Memory B cell (primary cell): ENCODE measurements at regions not wholly inside any gene's neighbourhood (a gene's known extent, or its start where the extent isn't known, plus 50 kb on each side); places are given as distances from the start of the nearest gene placed in this dataset.
"Not testable (repeated sequence)": the region's sequence is repeated elsewhere in the genome, so short reads cannot be mapped to it uniquely, and the experiment has no call there.

Experiments
- ATAC-seq: fragments of 150-1000 bp; cut with Tn5 transposase; 2 replicates; pipeline ENCODE4 v1.10.0; 2021; ENCODE audit warnings: low read depth, mild to moderate bottlenecking, moderate library complexity
- DNase-seq, 2 donors: peaks; one replicate each; pipeline ENCODE4 v3.0.0; 2022; ENCODE audit warnings: low spot score in 2 of 2
- H3K27ac Mint-ChIP-seq: one replicate; pipeline ENCODE4 v1.8.0; 2022; ENCODE audit warnings: mild to moderate bottlenecking, moderate library complexity, mixed read lengths
- H3K27me3 Mint-ChIP-seq: one replicate; pipeline ENCODE4 v1.8.0; 2022; ENCODE audit warnings: mixed read lengths
- H3K36me3 Mint-ChIP-seq: one replicate; pipeline ENCODE4 v1.8.0; 2022; ENCODE audit warnings: mild to moderate bottlenecking, mixed read lengths
- H3K4me1 Mint-ChIP-seq: one replicate; pipeline ENCODE4 v1.8.0; 2022; ENCODE audit warnings: mixed read lengths
- H3K4me3 Mint-ChIP-seq: one replicate; pipeline ENCODE4 v1.8.0; 2022; ENCODE audit warnings: mild to moderate bottlenecking, moderate library complexity, mixed read lengths
- H3K9me3 Mint-ChIP-seq: one replicate; pipeline ENCODE4 v1.8.0; 2022; ENCODE audit warnings: mixed read lengths

DNA sequence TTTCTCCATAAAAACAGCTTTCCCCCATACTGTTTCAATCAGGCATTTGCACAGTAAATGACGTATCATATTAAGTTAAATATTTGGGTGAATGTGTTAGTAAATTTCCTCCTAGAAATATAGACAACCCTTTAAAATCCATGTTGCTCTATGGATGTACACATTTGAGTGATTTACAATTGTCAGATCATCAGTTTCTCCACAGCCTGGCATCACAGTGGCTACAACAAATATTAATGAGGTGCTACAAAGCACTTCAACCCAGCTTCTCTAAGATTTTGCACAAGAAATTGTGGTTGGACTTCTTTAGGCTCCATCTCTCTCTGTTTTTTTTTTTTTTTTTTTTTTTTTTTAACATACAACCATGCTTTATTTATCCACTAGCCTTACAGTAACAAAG is 584.4 kb upstream of the AMELY start:
- H3K36me3 Mint-ChIP-seq, result no peaks in the 10 kb centered on the region
- peaks cover 3% of the 10 kb centered on the region for H3K9me3 Mint-ChIP-seq
- H3K4me1 Mint-ChIP-seq, result no peaks in the 10 kb centered on the region
- ATAC-seq, result no peak
- peaks cover 1% of the 10 kb centered on the region for H3K27me3 Mint-ChIP-seq
- DNase-seq, result no peak
- H3K27ac Mint-ChIP-seq, result no peak overlapping the region
- H3K4me3 Mint-ChIP-seq, result no peak overlapping the region

DNA sequence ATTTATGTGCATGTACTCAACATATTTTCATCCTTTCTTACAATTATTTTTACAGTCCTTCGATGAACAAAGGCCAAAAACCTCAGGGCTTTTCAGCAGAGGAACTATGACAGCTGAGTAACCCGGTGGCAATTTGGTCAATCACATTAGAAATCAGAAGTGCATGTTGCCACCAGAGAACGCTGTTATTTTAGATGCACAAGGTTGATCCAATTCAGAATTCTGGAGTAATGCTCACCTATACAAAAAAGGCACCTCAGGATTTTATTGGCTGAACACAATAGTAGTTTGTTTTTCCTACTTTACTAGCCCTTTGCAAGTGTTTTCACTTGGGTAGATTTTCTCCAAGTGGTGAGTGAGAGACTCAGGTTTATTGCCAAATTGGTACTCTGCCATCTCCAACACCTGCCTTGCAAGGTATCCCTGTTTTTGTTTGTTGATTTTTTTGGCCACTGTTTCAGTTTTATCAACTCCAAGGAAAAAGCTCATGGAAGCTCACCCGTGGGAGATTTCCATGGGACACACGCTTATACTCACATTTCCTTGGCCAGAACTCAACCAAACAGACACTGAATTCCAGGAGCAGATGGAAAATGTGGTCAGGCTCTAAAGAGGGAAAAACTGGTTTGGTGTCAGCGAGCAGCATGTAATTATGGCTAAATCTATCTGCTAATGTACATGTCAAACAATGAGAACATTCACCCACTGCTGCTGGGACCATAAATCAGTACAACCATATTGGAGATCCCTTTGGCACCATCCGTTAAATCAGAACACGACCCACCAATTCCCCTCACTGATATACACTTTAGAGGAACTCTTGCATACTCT is 573.1 kb upstream of the AMELY start:
- H3K27ac Mint-ChIP-seq, ATAC-seq: not testable (repeated sequence)

DNA sequence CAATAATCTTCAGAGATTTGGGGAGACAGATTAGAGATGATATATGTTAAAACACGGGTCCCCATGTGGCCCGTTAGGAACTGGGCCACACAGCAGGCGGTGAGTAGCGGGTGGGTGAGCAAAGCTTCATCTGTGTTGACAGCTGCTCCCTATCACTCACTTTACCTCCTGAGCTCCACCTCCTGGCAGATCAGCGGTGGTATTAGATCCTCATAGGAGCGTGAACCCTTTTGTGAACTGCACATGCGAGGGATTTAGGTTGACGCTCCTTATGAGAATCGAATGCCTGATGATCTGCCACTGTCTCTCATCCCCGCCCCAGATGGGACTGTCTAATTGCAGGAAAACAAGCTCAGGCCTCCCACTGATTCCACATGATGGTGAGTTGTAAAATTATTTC is 560.4 kb upstream of the AMELY start:
- no peaks in the 10 kb centered on the region for H3K27me3 Mint-ChIP-seq
- H3K4me1 Mint-ChIP-seq, result no peaks in the 10 kb centered on the region
- no peak overlapping the region for H3K4me3 Mint-ChIP-seq
- peaks cover 2% of the 10 kb centered on the region for H3K36me3 Mint-ChIP-seq
- DNase-seq (no peak), ATAC-seq (no peak)
- peaks cover 6% of the 10 kb centered on the region for H3K9me3 Mint-ChIP-seq
- H3K27ac Mint-ChIP-seq, result no peak overlapping the region

More for the DNA sequence above, 573.1 kb upstream of the AMELY start:
- H3K4me3 Mint-ChIP-seq, H3K4me1 Mint-ChIP-seq, H3K27me3 Mint-ChIP-seq, H3K9me3 Mint-ChIP-seq, DNase-seq, H3K36me3 Mint-ChIP-seq: not testable (repeated sequence)

DNA sequence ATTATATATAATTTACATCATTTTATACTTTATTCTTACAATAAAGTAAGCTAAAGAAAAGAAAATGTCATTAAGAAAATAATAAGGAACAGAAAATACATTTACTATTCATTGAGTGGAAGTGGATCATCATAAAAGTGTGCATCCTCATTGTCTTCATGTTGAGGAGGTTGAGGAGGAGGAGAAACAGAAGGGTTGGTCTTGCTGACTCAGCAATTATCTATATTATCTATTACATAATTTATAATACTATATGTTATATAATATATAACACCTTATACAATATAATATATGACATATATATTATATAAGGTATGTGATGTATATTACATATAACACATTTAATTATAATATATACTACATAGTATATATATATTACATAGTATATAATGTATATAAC is 558.5 kb upstream of the AMELY start:
- H3K36me3 Mint-ChIP-seq, result no peaks in the 10 kb centered on the region
- H3K9me3 Mint-ChIP-seq, result peaks cover 3% of the 10 kb centered on the region
- no peak for ATAC-seq
- H3K27me3 Mint-ChIP-seq, result peaks cover 4% of the 10 kb centered on the region
- H3K4me1 Mint-ChIP-seq, result no peaks in the 10 kb centered on the region
- no peak for DNase-seq
- no peak overlapping the region for H3K27ac Mint-ChIP-seq
- no peak overlapping the region for H3K4me3 Mint-ChIP-seq

DNA sequence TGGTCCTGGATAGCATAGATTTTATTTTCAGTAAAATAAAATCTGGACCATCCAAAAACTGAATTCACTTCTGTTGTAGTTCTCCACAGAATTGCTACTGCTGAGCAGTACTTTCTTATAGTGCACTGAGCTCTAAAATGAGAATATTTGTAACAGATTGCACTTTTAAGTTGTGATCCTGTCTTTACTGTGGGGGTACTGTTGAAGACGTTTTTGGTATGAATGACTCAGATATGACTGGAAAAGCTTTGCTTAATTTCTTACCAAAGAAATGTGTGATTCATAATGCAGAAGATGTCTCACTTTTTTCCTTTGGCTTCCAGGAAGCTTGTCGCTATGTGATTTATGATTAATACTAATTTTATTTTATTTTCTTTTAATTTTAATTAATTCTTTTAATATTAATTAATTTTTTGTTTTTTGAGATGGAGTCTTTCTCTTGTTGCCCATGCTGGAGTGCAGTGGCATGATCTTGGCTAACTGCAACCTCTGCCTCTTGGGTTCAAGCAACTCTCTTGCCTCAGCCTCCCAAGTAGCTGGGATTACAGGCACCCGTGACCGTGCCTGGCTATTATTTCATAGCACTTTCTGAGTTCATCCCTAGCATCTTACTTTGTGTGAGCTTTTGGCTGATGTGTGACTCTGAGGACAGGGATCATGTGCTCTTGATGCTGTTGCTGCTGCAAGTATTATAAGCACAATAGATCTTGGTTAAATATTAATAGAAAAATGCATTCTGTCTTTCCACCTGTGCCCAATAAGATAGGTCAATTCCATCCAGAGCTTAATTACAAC is 557.6 kb upstream of the AMELY start:
- no peak overlapping the region for H3K27ac Mint-ChIP-seq
- no peak for ATAC-seq

DNA sequence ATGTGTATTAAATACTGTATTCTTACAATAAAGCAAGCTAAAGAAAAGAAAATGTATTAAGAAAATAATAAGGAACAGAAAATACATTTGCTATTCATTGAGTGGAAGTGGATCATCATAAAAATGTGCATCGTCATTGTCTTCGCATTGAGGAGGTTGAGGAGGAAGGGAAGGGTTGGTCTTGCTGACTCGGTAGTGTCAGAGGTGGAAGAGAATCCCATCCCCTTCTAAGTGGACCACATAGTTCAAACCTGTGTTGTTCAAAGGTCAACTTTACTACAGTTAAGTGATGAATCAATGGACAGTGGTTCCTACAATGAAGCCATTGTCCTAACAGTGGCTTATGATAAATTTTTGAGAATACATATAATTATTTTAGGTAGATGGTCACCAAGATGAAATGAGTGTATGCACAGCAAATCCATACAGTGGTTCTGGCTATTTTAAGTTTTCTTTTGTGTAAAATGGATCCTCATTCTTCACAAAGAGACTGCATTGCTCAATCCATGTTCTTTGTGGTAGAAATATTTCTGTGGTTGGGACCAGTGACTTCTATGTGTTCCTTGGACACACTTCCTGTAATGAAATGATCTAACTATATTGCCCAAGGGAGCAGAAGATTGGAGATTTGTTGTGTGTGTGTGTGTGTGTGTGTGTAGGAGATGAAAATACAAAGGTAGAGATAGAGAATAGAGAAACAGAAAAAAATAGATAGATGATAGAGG is 556.4 kb upstream of the AMELY start:
- ATAC-seq (no peak), DNase-seq (no peak)
- peaks cover 1% of the 10 kb centered on the region for H3K9me3 Mint-ChIP-seq
- no peak overlapping the region for H3K27ac Mint-ChIP-seq
- no peaks in the 10 kb centered on the region for H3K36me3 Mint-ChIP-seq
- H3K4me1 Mint-ChIP-seq, result no peaks in the 10 kb centered on the region
- H3K27me3 Mint-ChIP-seq, result peaks cover 4% of the 10 kb centered on the region
- H3K4me3 Mint-ChIP-seq, result no peak overlapping the region

More for the DNA sequence above, 557.6 kb upstream of the AMELY start:
- Mint-ChIP-seq H3K27me3 (peaks cover 4% of the 10 kb centered on the region), H3K9me3 (peaks cover 1% of the 10 kb centered on the region), H3K4me3 (no peak overlapping the region), H3K36me3 (no peaks in the 10 kb centered on the region), H3K4me1 (no peaks in the 10 kb centered on the region)
- no peak for DNase-seq

DNA sequence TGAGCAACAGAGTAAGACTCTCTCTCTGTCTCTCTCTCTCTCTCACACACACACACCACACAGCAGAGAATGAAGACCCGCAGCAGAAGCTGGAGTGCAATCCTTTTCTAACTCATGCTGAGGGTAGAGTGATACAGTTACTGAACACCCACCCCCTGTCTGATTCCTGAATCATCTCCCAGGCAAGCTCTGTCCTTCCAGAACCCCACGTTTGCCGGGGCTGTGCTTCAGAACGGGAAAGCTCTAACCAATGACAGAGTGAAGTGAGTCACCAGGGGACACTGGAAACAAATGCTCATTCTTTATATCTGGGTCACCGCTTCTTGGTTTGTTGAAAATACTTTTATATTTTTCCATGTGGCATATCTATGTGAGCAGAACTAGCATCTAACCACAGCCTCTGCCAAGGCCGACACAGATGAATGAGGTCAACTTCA is 553.7 kb upstream of the AMELY start:
- DNase-seq (no peak), ATAC-seq (no peak)
- Mint-ChIP-seq H3K4me1 (no peaks in the 10 kb centered on the region), H3K36me3 (no peaks in the 10 kb centered on the region), H3K4me3 (no peak overlapping the region), H3K27ac (no peak overlapping the region), H3K27me3 (peaks cover 4% of the 10 kb centered on the region), H3K9me3 (peaks cover 1% of the 10 kb centered on the region)

DNA sequence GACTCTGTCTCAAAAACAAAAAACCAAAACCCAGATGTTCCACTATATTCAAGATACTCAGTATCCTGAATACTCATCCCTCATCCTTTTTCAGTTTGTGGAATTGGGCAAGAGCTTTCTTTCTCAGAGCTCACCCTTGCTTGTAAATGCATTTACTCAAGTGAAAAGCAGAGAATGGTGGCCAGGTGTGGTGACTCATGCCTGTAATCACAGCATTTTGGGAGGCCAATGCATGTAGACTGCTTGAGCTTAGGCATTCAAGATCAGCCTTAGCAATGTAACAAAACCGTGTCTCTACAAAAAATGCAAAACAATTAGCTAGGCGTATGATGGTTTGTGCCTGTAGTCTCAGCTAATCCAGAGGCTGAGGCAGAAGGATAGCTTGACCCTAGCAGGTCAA is 553.2 kb upstream of the AMELY start:
- Mint-ChIP-seq H3K27me3 (peaks cover 6% of the 10 kb centered on the region), H3K36me3 (peaks cover 2% of the 10 kb centered on the region), H3K27ac (no peak overlapping the region), H3K9me3 (peaks cover 3% of the 10 kb centered on the region), H3K4me3 (no peak overlapping the region), H3K4me1 (peaks cover 2% of the 10 kb centered on the region)
- DNase-seq (no peak), ATAC-seq (no peak)

DNA sequence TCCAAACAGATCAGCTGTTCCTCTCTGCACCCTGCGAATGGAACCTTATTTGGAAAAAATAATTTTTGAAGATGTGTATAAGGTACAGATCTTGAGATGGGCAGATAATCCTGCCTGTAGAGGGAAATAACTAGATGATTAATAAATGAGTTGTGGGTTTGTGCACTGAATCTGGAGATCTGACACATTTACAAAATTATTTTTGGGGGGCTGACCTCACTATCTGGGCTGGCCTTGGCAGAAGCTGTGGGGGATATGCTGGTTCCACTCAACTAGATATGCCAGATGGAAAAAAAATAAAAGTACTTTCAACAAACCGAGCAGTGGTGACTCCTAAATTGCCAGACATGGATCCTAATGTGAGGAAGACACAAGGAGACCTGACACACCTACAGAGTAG is 552.2 kb upstream of the AMELY start:
- no peak overlapping the region for H3K27ac Mint-ChIP-seq
- peaks cover 4% of the 10 kb centered on the region for H3K36me3 Mint-ChIP-seq
- H3K4me1 Mint-ChIP-seq, result peaks cover 3% of the 10 kb centered on the region
- peaks cover 10% of the 10 kb centered on the region for H3K27me3 Mint-ChIP-seq
- no peak overlapping the region for H3K4me3 Mint-ChIP-seq
- ATAC-seq, result no peak
- peaks cover 5% of the 10 kb centered on the region for H3K9me3 Mint-ChIP-seq
- no peak for DNase-seq

DNA sequence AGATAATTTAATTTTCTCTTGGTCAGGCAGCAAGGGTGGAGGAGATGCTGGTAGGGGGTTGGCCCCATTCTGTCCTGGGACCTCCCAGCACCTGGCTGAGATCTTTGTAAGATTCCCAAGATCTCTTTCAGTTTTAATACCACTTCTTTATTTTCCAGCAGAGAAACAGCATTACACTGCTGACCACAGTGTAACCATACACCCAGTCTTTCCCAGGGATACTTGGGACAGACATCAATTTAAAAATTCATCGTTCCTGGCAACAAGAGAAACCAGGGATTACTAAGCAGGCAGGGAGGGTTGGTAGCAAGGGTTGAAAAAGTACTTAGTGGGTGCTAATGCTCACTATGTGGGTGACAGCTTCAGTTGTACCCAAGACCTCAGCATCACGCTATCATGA is 551.6 kb upstream of the AMELY start:
- Mint-ChIP-seq H3K4me3 (no peak overlapping the region), H3K27me3 (peaks cover 10% of the 10 kb centered on the region), H3K27ac (no peak overlapping the region), H3K9me3 (peaks cover 4% of the 10 kb centered on the region), H3K36me3 (peaks cover 4% of the 10 kb centered on the region), H3K4me1 (peaks cover 3% of the 10 kb centered on the region)
- no peak for ATAC-seq
- no peak for DNase-seq

DNA sequence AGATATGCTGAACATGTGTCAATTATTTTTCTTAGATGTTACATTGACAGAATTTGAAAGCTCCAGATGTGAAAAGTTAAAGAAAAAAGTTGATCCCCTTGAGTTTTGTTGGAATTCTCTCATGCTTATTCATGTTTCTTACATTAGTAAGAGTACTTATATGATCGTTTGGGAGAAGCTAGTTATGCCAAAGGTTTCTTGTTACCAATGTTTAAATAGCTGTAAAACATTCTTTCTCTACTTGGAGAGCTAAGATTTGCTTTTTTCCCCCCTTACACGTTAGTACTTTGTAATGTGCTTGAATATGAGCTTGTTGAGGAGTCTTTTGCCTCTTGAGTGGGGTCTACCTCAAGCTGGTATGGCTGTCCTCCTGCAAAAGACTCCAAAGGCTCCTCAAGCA is 551.1 kb upstream of the AMELY start:
- Mint-ChIP-seq H3K27ac (no peak overlapping the region), H3K4me3 (no peak overlapping the region), H3K9me3 (peaks cover 4% of the 10 kb centered on the region), H3K27me3 (peaks cover 10% of the 10 kb centered on the region), H3K36me3 (peaks cover 4% of the 10 kb centered on the region), H3K4me1 (peaks cover 3% of the 10 kb centered on the region)
- ATAC-seq (no peak), DNase-seq (no peak)

DNA sequence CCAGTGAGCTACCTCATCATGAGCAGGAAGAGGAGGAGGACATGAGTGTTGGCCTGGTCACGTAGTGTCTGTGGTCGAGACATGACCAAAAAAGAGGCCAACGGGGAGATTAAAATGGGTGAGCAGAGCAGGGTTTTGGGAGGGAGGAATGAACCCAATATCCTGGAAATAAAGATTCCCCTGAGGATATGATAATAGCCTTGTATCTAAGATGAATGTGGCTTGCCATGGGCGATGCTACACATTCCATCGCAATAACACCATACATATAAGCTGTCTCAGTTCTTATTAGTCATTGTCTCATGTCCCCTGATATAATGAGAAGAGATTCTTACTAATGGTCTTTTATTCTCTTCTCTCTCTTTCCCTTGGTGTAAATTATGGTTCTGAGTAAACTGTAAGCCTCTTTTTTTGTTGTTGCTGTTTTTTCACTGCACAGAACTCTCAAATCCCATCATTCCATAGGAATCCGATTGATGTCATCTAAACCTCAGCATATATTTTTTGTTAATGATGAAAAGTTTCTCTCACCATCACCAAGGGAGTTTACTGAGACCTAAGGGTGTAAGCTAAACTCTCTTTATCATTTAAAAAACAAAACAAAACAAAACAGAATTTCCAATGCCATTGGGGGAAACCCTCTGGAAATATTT is 550.4 kb upstream of the AMELY start:
- H3K27ac Mint-ChIP-seq, result no peak overlapping the region
- peaks cover 4% of the 10 kb centered on the region for H3K9me3 Mint-ChIP-seq
- DNase-seq (no peak), ATAC-seq (no peak)
- peaks cover 3% of the 10 kb centered on the region for H3K4me1 Mint-ChIP-seq
- H3K4me3 Mint-ChIP-seq, result no peak overlapping the region
- H3K36me3 Mint-ChIP-seq, result peaks cover 4% of the 10 kb centered on the region
- H3K27me3 Mint-ChIP-seq, result peaks cover 12% of the 10 kb centered on the region

DNA sequence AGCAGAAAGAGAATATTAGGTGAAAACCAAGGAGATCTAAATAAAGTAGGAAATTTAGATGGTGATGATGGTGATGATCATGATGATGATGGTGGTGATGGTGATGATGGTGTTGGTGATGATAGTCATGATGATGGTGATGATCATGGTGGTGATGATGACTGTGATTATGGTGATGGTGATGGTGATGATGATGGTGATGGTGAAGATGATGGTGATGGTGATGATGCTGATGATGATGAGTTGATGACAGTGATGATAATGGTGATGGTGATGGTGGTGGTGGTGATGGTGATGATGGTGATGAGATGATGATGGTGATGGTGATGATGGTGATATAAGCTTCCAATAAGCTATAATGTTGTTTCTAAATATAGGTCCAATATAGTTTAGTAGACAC is 548.2 kb upstream of the AMELY start:
- peaks cover 4% of the 10 kb centered on the region for H3K36me3 Mint-ChIP-seq
- peaks cover 4% of the 10 kb centered on the region for H3K9me3 Mint-ChIP-seq
- H3K4me1 Mint-ChIP-seq, result peaks cover 3% of the 10 kb centered on the region
- H3K27ac Mint-ChIP-seq, result no peak overlapping the region
- no peak for ATAC-seq
- no peak for DNase-seq
- no peak overlapping the region for H3K4me3 Mint-ChIP-seq
- peaks cover 8% of the 10 kb centered on the region for H3K27me3 Mint-ChIP-seq
